Stomach (tissue), 4 donors: ENCODE measurements at regions not wholly inside any gene's neighbourhood (a gene's known extent, or its start where the extent isn't known, plus 50 kb on each side); places are given as distances from the start of the nearest gene placed in this dataset.

Experiments used
- POLR2A ChIP-seq, 4 donors: fragments of 450-650 bp; IDR thresholded peaks; one replicate each; pipeline ENCODE4 v1.6.1; 2016; ENCODE audit warnings: antibody characterized with exemption in 4 of 4, control low read depth in 2 of 4, mild to moderate bottlenecking in 1 of 4, moderate library complexity in 1 of 4
- TF ChIP-seq, protein P1 (sequence below), 7 experiments: fragments of 450-650 bp in 4 of 7; fragments of 200-600 bp in 3 of 7; sonication (generic) in 3 of 7; IDR thresholded peaks; one replicate each; pipeline ENCODE4 v1.5.1; 2016 to 2019; ENCODE audit warnings: antibody characterized with exemption in 7 of 7, control low read depth in 2 of 7, mild to moderate bottlenecking in 1 of 7

DNA sequence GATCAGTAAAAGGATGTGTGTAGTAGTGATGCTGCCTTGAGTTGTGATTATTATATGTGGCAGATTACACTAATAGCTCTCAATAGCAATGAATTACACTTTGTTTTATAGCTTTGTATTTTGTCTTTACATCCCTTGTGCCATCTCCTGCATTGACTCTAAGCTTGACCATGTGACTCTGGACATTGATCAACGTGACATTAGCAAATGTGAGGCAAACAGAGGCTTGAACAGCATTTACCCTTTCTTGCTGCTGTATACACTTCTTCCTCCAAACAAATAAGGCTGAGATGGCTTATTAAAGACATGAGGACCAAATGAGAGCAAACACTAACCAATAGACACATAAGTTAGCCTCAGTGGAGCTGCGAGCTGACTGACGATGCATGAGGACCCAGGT lies 63.5 kb downstream of the MAD2L1 start:
- TF ChIP-seq, protein P1, sequence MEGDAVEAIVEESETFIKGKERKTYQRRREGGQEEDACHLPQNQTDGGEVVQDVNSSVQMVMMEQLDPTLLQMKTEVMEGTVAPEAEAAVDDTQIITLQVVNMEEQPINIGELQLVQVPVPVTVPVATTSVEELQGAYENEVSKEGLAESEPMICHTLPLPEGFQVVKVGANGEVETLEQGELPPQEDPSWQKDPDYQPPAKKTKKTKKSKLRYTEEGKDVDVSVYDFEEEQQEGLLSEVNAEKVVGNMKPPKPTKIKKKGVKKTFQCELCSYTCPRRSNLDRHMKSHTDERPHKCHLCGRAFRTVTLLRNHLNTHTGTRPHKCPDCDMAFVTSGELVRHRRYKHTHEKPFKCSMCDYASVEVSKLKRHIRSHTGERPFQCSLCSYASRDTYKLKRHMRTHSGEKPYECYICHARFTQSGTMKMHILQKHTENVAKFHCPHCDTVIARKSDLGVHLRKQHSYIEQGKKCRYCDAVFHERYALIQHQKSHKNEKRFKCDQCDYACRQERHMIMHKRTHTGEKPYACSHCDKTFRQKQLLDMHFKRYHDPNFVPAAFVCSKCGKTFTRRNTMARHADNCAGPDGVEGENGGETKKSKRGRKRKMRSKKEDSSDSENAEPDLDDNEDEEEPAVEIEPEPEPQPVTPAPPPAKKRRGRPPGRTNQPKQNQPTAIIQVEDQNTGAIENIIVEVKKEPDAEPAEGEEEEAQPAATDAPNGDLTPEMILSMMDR (IDR thresholded peaks at IDR 0.05), result no peak
- TF ChIP-seq POLR2A (IDR thresholded peaks at IDR 0.05), result no peak
